SK-N-MC (cell line): ENCODE measurements at regions not wholly inside any gene's neighbourhood (a gene's known extent, or its start where the extent isn't known, plus 50 kb on each side); places are given as distances from the start of the nearest gene placed in this dataset.

Experiments used
- EZH2 ChIP-seq: fragments of 200-600 bp; sonication (generic); IDR thresholded peaks from one replicate; pipeline ENCODE4 v1.6.1; 2017; ENCODE audit warnings: antibody characterized with exemption
- FOXP2 ChIP-seq: optimal IDR thresholded peaks from 2 replicates; pipeline ENCODE3; 2011; ENCODE audit warnings: mild to moderate bottlenecking, moderate library complexity; ENCODE audit not compliant: insufficient read depth; ENCODE audit errors: extremely low read length, control extremely low read depth
- POLR2AphosphoS5 ChIP-seq: IDR thresholded peaks from 2 replicates; pipeline ENCODE4 v1.6.1; 2012; ENCODE audit warnings: mild to moderate bottlenecking, low read depth, low read length, borderline replicate concordance

DNA sequence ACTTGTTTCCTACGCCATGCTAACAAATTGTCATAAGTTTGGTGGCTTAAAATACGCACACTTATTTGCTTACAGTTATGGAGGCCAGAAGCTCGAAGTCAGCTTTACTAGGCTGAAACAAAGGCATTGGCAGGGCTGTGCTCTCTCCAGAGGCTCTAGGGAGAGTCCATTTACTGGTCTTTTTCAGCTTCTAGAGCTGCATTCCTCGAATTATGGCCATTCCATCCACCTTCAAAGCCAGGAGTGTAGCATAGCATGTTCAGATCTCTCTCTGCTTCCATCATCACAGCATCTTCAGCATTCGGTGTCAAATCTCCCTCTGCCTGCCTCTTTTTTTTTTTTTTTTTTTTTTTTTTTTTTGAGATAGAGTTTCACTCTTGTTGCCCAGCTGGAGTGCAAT lies 670.2 kb downstream of the ACTL7B start:
- TF ChIP-seq POLR2AphosphoS5, result no peak
- TF ChIP-seq EZH2, result no peak
- no peak for TF ChIP-seq FOXP2
